DND-41 (cell line): ENCODE measurements at regions not wholly inside any gene's neighbourhood (a gene's known extent, or its start where the extent isn't known, plus 50 kb on each side); places are given as distances from the start of the nearest gene placed in this dataset.

Experiments used
- ATAC-seq: fragments of 200-7000 bp; cut with Tn5 transposase; 3 replicates; pipeline ENCODE4 v1.9.1; 2021; ENCODE audit warnings: low read depth; ENCODE audit not compliant: insufficient read depth
- DNase-seq: peaks from one replicate; pipeline ENCODE4 v3.0.0-alpha.2; 2020
- H2AFZ ChIP-seq: 2 replicates; pipeline ENCODE4 v1.6.0; 2012; ENCODE audit warnings: low read depth, low read length
- H3K27ac ChIP-seq: 2 replicates; pipeline ENCODE4 v1.5.1; 2012; ENCODE audit warnings: low read length, inconsistent platforms
- H3K27me3 ChIP-seq: fragments of 200-600 bp; sonication (generic); 2 replicates; pipeline ENCODE4 v1.6.0; 2012; ENCODE audit warnings: low read length, mild to moderate bottlenecking, inconsistent platforms; ENCODE audit not compliant: insufficient read depth, poor library complexity
- H3K36me3 ChIP-seq: 2 replicates; pipeline ENCODE4 v1.5.1; 2012; ENCODE audit warnings: low read length, inconsistent platforms; ENCODE audit not compliant: insufficient read depth
- H3K4me1 ChIP-seq: 2 replicates; pipeline ENCODE4 v1.5.1; 2012; ENCODE audit warnings: mild to moderate bottlenecking, low read length; ENCODE audit not compliant: insufficient read depth
- H3K4me2 ChIP-seq: 2 replicates; pipeline ENCODE4 v1.6.0; 2012; ENCODE audit warnings: mild to moderate bottlenecking, moderate library complexity, low read length, inconsistent platforms; ENCODE audit not compliant: insufficient read depth
- H3K4me3 ChIP-seq, 2 experiments: fragments of 200-600 bp in 1 of 2; shearing (Covaris generic) in 1 of 2; 2 replicates each; pipeline ENCODE4 v1.5.1; 2012 to 2016; ENCODE audit warnings: inconsistent platforms in 2 of 2, low read length in 2 of 2, mild to moderate bottlenecking in 2 of 2, low read depth in 1 of 2, moderate library complexity in 1 of 2
- H3K79me2 ChIP-seq: 2 replicates; pipeline ENCODE4 v1.6.0; 2012; ENCODE audit warnings: low read length, inconsistent platforms; ENCODE audit not compliant: insufficient read depth
- H3K9ac ChIP-seq: 2 replicates; pipeline ENCODE4 v1.6.0; 2012; ENCODE audit warnings: low read depth, mild to moderate bottlenecking, inconsistent platforms, low read length, moderate library complexity
- H3K9me3 ChIP-seq: 2 replicates; pipeline ENCODE4 v1.5.1; 2012; ENCODE audit warnings: low read length, moderate library complexity, mild to moderate bottlenecking, inconsistent platforms; ENCODE audit not compliant: insufficient read depth, severe bottlenecking
- H4K20me1 ChIP-seq: 2 replicates; pipeline ENCODE4 v1.6.0; 2012; ENCODE audit warnings: low read length; ENCODE audit not compliant: insufficient read depth
- EZH2 ChIP-seq: IDR thresholded peaks from 3 replicates; pipeline ENCODE4 v1.6.1; 2012; ENCODE audit warnings: borderline replicate concordance, low read depth, mild to moderate bottlenecking, moderate library complexity, low read length, inconsistent platforms; ENCODE audit not compliant: severe bottlenecking
- TF ChIP-seq, protein P1 (sequence below): IDR thresholded peaks from 2 replicates; pipeline ENCODE4 v1.5.1; 2012; ENCODE audit warnings: borderline replicate concordance, low read length, moderate library complexity, mild to moderate bottlenecking; ENCODE audit not compliant: poor library complexity, severe bottlenecking; ENCODE audit errors: extremely low read depth

DNA sequence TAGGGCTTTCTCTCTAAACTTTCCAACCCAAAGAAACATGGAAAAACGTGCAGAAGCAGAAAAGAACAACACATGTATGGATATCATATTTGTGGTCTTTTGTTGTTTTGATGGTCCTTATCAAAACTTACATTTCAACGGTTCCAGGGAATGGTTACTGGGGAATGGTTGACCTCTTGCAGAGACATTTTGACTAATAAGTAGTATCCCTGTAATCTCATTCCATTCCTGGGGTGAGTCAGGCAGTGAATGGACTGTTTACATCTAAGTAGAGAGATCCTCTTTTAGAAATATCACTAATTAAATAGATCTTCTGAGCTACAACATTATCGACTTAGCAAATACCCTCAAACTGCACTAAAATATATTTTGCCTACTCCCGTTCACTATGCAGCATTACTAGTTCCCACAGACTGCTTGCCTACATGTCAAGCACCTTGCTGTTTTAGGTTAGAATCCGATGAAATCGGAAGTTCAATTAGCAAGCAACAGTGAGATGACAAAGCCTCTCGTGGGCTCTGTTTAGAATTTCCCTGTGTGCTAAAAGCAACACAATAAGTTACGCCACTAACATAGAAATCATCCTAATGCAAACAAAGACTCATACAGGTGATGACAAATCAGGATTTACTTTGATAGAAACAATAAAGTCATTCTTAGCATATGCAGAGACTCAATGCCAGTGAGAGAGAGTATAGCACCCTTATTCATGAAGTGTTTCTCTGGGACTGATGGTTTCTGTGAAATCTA is 797.7 kb upstream of the ARGLU1 start:
- Histone ChIP-seq H3K27ac (no peak overlapping the region), H4K20me1 (no peaks in the 10 kb centered on the region), H3K36me3 (no peaks in the 10 kb centered on the region), H3K27me3 (no peaks in the 10 kb centered on the region), H3K4me2 (no peak overlapping the region), H3K4me3 (no peak overlapping the region), H3K9ac (no peak overlapping the region), H3K4me1 (no peaks in the 10 kb centered on the region), H3K9me3 (no peaks in the 10 kb centered on the region), H3K79me2 (no peaks in the 10 kb centered on the region), H2AFZ (no peak overlapping the region)
- no peak for TF ChIP-seq EZH2
- TF ChIP-seq, protein P1, sequence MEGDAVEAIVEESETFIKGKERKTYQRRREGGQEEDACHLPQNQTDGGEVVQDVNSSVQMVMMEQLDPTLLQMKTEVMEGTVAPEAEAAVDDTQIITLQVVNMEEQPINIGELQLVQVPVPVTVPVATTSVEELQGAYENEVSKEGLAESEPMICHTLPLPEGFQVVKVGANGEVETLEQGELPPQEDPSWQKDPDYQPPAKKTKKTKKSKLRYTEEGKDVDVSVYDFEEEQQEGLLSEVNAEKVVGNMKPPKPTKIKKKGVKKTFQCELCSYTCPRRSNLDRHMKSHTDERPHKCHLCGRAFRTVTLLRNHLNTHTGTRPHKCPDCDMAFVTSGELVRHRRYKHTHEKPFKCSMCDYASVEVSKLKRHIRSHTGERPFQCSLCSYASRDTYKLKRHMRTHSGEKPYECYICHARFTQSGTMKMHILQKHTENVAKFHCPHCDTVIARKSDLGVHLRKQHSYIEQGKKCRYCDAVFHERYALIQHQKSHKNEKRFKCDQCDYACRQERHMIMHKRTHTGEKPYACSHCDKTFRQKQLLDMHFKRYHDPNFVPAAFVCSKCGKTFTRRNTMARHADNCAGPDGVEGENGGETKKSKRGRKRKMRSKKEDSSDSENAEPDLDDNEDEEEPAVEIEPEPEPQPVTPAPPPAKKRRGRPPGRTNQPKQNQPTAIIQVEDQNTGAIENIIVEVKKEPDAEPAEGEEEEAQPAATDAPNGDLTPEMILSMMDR = no peak
- ATAC-seq (no peak), DNase-seq (no peak)

DNA sequence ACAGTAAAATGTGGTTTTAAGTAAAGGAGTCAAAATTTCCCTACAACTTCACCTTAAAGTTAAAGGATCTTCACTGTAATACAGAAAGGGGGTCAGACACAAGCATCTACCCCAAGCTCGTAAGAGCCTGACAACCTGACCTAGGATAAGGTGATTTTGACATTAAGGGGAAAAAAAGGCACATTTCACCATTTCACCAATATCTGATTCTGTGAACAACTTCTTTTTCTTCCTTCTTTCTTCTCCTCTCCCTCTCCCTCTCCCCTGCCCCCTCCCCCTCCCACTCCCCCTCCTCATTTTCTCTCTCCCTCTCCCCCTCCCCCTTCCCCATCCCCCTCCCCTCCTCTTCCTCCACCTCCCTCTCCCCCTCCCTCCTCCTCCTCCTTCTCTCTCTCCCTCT is 796.7 kb upstream of the ARGLU1 start:
- no peaks in the 10 kb centered on the region for H3K4me1 ChIP-seq
- H3K27me3 ChIP-seq = no peaks in the 10 kb centered on the region
- H2AFZ ChIP-seq = no peak overlapping the region
- H3K27ac ChIP-seq = no peak overlapping the region
- ATAC-seq (no peak), DNase-seq (no peak)
- H4K20me1 ChIP-seq = no peaks in the 10 kb centered on the region
- no peaks in the 10 kb centered on the region for H3K36me3 ChIP-seq
- no peak overlapping the region for H3K9ac ChIP-seq
- H3K4me2 ChIP-seq = no peak overlapping the region
- no peak for TF ChIP-seq EZH2
- TF ChIP-seq, protein P1 = no peak
- H3K79me2 ChIP-seq = no peaks in the 10 kb centered on the region
- H3K4me3 ChIP-seq = no peak overlapping the region
- no peaks in the 10 kb centered on the region for H3K9me3 ChIP-seq

- TF ChIP-seq, protein P1 = no peak
- no peak for TF ChIP-seq EZH2
- Histone ChIP-seq H3K27ac (no peak overlapping the region), H3K4me3 (no peak overlapping the region)
These were observed 793.7 kb upstream of the ARGLU1 start for GRCh38 chr13:107361666-107362065.

More at GRCh38 chr13:107361666-107362065, 793.7 kb upstream of the ARGLU1 start:
- no peaks in the 10 kb centered on the region for H3K9me3 ChIP-seq
- H3K4me1 ChIP-seq = no peaks in the 10 kb centered on the region
- ATAC-seq (no peak), DNase-seq (no peak)
- no peaks in the 10 kb centered on the region for H3K27me3 ChIP-seq
- no peaks in the 10 kb centered on the region for H4K20me1 ChIP-seq
- no peak overlapping the region for H2AFZ ChIP-seq
- H3K79me2 ChIP-seq = no peaks in the 10 kb centered on the region
- H3K9ac ChIP-seq = no peak overlapping the region
- no peak overlapping the region for H3K4me2 ChIP-seq
- no peaks in the 10 kb centered on the region for H3K36me3 ChIP-seq
